Omental fat pad (tissue), 3 donors: ENCODE measurements at regions not wholly inside any gene's neighbourhood (a gene's known extent, or its start where the extent isn't known, plus 50 kb on each side); places are given as distances from the start of the nearest gene placed in this dataset.
A peak's percentile ranks its signal among the peaks of the same experiment; 100 is the strongest.

Experiments used
- ATAC-seq: fragments of 150-250 bp; one replicate; pipeline ENCODE4 v1.9.1; 2016; ENCODE audit warnings: mild to moderate bottlenecking, moderate library complexity; ENCODE audit not compliant: low FRiP score
- DNase-seq: peaks from one replicate; pipeline ENCODE4 v3.0.0-alpha.2; 2019; ENCODE audit warnings: low spot score
- CTCF ChIP-seq, 3 donors: fragments of 450-650 bp; IDR thresholded peaks; one replicate each; pipeline ENCODE4 v1.5.1; 2016 to 2017; ENCODE audit warnings: antibody characterized with exemption in 3 of 3, mild to moderate bottlenecking in 3 of 3, moderate library complexity in 2 of 3

- no peak for ATAC-seq
These were observed 117.4 kb downstream of the LRATD1 start for GRCh38 chr2:14749884-14750283.

GRCh38 chr2:14750433-14750832 lies 117.9 kb downstream of the LRATD1 start:
- TF ChIP-seq CTCF (IDR thresholded peaks at IDR 0.05): no peak
- ATAC-seq: no peak
- DNase-seq: no peak

More at GRCh38 chr2:14749884-14750283, 117.4 kb downstream of the LRATD1 start:
- no peak for TF ChIP-seq CTCF (IDR thresholded peaks at IDR 0.05)
- no peak for DNase-seq

GRCh38 chr2:14751581-14751980 lies 119.1 kb downstream of the LRATD1 start:
- ATAC-seq (no peak), DNase-seq (no peak)
- TF ChIP-seq CTCF (IDR thresholded peaks at IDR 0.05): no peak

- no peak for TF ChIP-seq CTCF (IDR thresholded peaks at IDR 0.05)
- no peak for DNase-seq
- no peak for ATAC-seq
These were observed 119.8 kb downstream of the LRATD1 start for GRCh38 chr2:14752295-14752694.

- DNase-seq (no peak), ATAC-seq (peak; percentile 79)
- no peak for TF ChIP-seq CTCF (IDR thresholded peaks at IDR 0.05)
These were observed 123.6 kb downstream of the LRATD1 start for GRCh38 chr2:14756122-14756541.

- no peak for DNase-seq
- ATAC-seq: peak; percentile 93
These were observed 124.6 kb downstream of the LRATD1 start for GRCh38 chr2:14756981-14757657.

More at GRCh38 chr2:14756981-14757657, 124.6 kb downstream of the LRATD1 start:
- TF ChIP-seq CTCF (IDR thresholded peaks at IDR 0.05): no peak
